Adrenal gland (tissue), 9 donors: ENCODE measurements at regions not wholly inside any gene's neighbourhood (a gene's known extent, or its start where the extent isn't known, plus 50 kb on each side); places are given as distances from the start of the nearest gene placed in this dataset.

Experiments
- DNase-seq, 7 donors: peaks; one replicate each; pipeline ENCODE4 v3.0.0-alpha.2; 2019 to 2020
- H3K27ac ChIP-seq, 5 donors: fragments of 200-600 bp; sonication (generic) in 4 of 5; 1 replicate in 3 of 5; 2 replicates in 2 of 5; pipeline versions ENCODE4 v1.5.1 to v1.8.0; 2016 to 2020; ENCODE audit warnings: mild to moderate bottlenecking in 1 of 5
- H3K27me3 ChIP-seq: fragments of 200-600 bp; 2 replicates; pipeline ENCODE4 v1.8.0; 2021
- H3K36me3 ChIP-seq, 2 donors: fragments of 200-600 bp; replicated peaks in 1 of 2; 1 replicate in 1 of 2; 2 replicates in 1 of 2; pipeline versions ENCODE4 v1.5.1 to v1.8.0; 2018 to 2022
- H3K4me1 ChIP-seq, 2 donors: fragments of 200-600 bp; replicated peaks in 1 of 2; 1 replicate in 1 of 2; 2 replicates in 1 of 2; pipeline versions ENCODE4 v1.5.1 to v1.8.0; 2018 to 2021
- H3K4me3 ChIP-seq, 4 donors: fragments of 200-600 bp; sonication (generic) in 3 of 4; one replicate each; pipeline ENCODE4 v1.5.1; 2016 to 2018
- H3K9me3 ChIP-seq, 3 donors: fragments of 200-600 bp; sonication (generic) in 1 of 3; replicated peaks in 1 of 3; 1 replicate in 2 of 3; 2 replicates in 1 of 3; pipeline versions ENCODE4 v1.5.1 to v1.8.0; 2016 to 2021
- POLR2A ChIP-seq, 2 donors: fragments of 450-650 bp; IDR thresholded peaks; one replicate each; pipeline ENCODE4 v1.6.1; 2017; ENCODE audit warnings: antibody characterized with exemption in 2 of 2, mild to moderate bottlenecking in 2 of 2, moderate library complexity in 1 of 2
- WGBS, 4 donors: extraction: QIAGEN DNeasy Blood & Tissue Kit in 2 of 4; methylation state at CpG; one replicate each; pipeline versions ENCODE4 v1.1.5 to v1.1.7; 2013 to 2017; 5-methylcytosine and 5-hydroxymethylcytosine counted together
- intact Hi-C, 2 donors: fragments of 100-400 bp; cut with DNase I; formaldehyde crosslinking; loops; one replicate each; pipeline versions ENCODE4 v1.14.1 to v1.15.0; 2022 to 2023
- TF ChIP-seq, protein P1 (sequence below), 6 experiments: fragments of 450-650 bp in 4 of 6; fragments of 200-600 bp in 2 of 6; sonication (generic) in 1 of 6; IDR thresholded peaks; 1 replicate in 5 of 6; 2 replicates in 1 of 6; pipeline versions ENCODE4 v1.5.1 to v1.8.0; 2016 to 2021; ENCODE audit warnings: antibody characterized with exemption in 6 of 6, mild to moderate bottlenecking in 2 of 6, moderate library complexity in 1 of 6
- donor health status: healthy with polysubstance abuse.
- donor health status: Bipolar disorder and iron deficiency.
- donor health status: DM: yes; HTN: yes; CAD: no.
- donor health status: DM: no; HTN: no; CAD: no.
- donor health status: DM: no; HTN: no; CAD: no.

DNA sequence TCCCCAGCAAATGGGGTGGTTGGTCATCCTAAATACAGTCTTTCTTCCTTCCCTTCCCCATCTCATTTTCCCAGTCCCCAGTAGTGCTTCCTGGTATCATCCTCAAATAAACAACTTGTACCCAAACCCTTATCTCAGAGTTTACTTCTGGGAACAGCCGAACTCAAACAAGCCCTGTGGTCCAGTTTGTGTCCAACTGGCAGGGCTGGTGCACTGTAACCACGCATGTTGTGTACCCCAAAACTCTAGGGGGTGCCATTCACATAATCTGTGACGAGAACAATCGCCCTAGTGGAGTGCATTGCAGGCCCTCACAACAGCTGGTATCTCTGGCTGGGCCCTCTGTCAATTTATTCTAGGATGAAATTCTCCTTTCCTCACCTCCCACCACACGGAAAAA, 366.2 kb downstream of the TNS1 start:
- DNase-seq: no peak
- TF ChIP-seq, protein P1, sequence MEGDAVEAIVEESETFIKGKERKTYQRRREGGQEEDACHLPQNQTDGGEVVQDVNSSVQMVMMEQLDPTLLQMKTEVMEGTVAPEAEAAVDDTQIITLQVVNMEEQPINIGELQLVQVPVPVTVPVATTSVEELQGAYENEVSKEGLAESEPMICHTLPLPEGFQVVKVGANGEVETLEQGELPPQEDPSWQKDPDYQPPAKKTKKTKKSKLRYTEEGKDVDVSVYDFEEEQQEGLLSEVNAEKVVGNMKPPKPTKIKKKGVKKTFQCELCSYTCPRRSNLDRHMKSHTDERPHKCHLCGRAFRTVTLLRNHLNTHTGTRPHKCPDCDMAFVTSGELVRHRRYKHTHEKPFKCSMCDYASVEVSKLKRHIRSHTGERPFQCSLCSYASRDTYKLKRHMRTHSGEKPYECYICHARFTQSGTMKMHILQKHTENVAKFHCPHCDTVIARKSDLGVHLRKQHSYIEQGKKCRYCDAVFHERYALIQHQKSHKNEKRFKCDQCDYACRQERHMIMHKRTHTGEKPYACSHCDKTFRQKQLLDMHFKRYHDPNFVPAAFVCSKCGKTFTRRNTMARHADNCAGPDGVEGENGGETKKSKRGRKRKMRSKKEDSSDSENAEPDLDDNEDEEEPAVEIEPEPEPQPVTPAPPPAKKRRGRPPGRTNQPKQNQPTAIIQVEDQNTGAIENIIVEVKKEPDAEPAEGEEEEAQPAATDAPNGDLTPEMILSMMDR (IDR thresholded peaks at IDR 0.05): no peak
- no peak for TF ChIP-seq POLR2A (IDR thresholded peaks at IDR 0.05)
- no peaks in the 10 kb centered on the region for H3K36me3 ChIP-seq
- H3K27ac ChIP-seq: no peak overlapping the region
- H3K9me3 ChIP-seq: no peaks in the 10 kb centered on the region
- no peaks in the 10 kb centered on the region for H3K27me3 ChIP-seq
- H3K4me1 ChIP-seq: no peaks in the 10 kb centered on the region
- H3K4me3 ChIP-seq: no peak overlapping the region
- WGBS, 4 donors: 88 to 92% (median 89%) methylated on average over 5 of the region's 5 CpGs
- intact Hi-C loops: no loop called here

DNA sequence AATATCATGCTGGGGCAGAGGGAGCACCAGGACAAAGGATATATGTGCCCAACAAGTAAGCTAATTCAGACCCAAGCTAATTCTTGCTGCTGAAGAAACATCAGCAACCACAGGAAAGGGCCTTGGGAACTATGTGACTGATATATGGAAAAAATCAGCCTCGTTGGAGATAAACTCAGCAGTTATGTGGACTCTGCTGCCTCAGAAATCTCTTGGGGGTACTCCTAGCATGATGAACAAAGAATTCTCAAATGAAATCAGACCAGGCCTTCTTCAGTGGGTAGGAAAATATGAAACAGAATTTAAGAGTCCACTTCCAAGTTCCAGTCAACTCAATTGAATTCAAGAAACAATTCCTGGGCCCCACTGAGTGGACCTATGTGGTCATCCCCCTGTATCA, 367.9 kb downstream of the TNS1 start:
- H3K4me1 ChIP-seq: no peaks in the 10 kb centered on the region
- no peak overlapping the region for H3K4me3 ChIP-seq
- no peaks in the 10 kb centered on the region for H3K27me3 ChIP-seq
- no peaks in the 10 kb centered on the region for H3K9me3 ChIP-seq
- no peaks in the 10 kb centered on the region for H3K36me3 ChIP-seq
- intact Hi-C loops: no loop called here
- DNase-seq: no peak
- H3K27ac ChIP-seq: no peak overlapping the region
- 38 to 60% (median 48%) methylated on average over 1 of the region's 1 CpG for WGBS, 4 donors
- TF ChIP-seq, protein P1 (IDR thresholded peaks at IDR 0.05): no peak
- no peak for TF ChIP-seq POLR2A (IDR thresholded peaks at IDR 0.05)

DNA sequence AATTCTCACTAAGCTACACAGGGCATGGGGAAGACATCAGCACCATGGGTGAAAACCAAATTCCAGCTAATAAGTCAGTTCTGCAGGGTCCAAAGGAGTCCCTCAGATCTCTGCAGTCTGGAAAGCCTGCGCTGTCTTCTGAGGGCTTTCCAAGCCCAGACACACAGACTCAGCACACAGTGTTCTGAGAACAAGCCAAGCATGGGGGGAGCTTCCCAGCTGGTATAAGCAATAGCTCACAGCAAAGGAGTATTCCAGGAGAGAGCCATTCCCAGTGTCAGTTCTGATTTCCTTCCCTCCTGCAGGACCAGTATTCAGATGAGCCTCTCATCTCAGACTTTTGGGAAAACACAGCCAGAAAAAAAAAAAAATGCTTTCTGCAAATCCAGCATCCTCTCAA, 370.8 kb downstream of the TNS1 start:
- TF ChIP-seq, protein P1 (IDR thresholded peaks at IDR 0.05): no peak
- TF ChIP-seq POLR2A (IDR thresholded peaks at IDR 0.05): no peak
- no peak overlapping the region for H3K4me3 ChIP-seq
- no peak overlapping the region for H3K27ac ChIP-seq
- no peaks in the 10 kb centered on the region for H3K9me3 ChIP-seq
- H3K36me3 ChIP-seq: no peaks in the 10 kb centered on the region
- no peaks in the 10 kb centered on the region for H3K27me3 ChIP-seq
- 71 to 100% (median 77%) methylated on average over 1 of the region's 1 CpG for WGBS, 4 donors
- intact Hi-C loops: no loop called here
- DNase-seq: no peak
- peaks cover 0 to 4% of the 10 kb centered on the region in 2 donors for H3K4me1 ChIP-seq

DNA sequence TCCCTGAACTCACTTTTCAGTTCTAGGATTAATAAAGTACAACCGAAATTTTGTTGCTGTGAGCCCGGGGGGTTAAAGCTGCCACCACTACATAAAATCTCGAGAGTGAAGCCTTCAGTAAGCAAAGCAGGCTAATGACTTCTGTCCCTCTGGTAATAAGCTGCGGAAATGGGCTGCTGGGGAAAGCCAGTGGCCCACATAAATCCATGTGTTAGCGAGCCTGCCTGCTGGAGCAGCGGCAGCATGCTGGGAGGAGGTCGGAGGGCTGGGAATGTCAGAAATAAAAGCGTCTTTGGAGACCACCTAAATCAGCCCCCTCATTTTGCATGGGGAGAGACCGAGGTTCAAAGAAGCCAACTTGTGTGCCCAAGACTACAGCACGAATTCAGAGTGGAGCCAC, 371.7 kb downstream of the TNS1 start:
- Histone ChIP-seq H3K27me3 (no peaks in the 10 kb centered on the region), H3K9me3 (no peaks in the 10 kb centered on the region), H3K36me3 (no peaks in the 10 kb centered on the region), H3K4me1 (peaks cover 0 to 4% of the 10 kb centered on the region in 2 donors), H3K4me3 (no peak overlapping the region), H3K27ac (no peak overlapping the region)
- intact Hi-C loops: no loop called here
- no peak for DNase-seq
- TF ChIP-seq POLR2A (IDR thresholded peaks at IDR 0.05): no peak
- TF ChIP-seq, protein P1 (IDR thresholded peaks at IDR 0.05): no peak
- WGBS, 4 donors: 60 to 80% (median 78%) methylated on average over 8 to 10 of the region's 10 CpGs
